Vagina (tissue), 2 donors: ENCODE measurements at regions not wholly inside any gene's neighbourhood (a gene's known extent, or its start where the extent isn't known, plus 50 kb on each side); places are given as distances from the start of the nearest gene placed in this dataset.
"Not testable (repeated sequence)": the region's sequence is repeated elsewhere in the genome, so short reads cannot be mapped to it uniquely, and the experiment has no call there.

Experiments used
- DNase-seq, 2 donors: peaks; one replicate each; pipeline ENCODE4 v3.0.0-alpha.2; 2017; ENCODE audit errors: extremely low spot score in 2 of 2
- H3K27ac ChIP-seq: fragments of 200-600 bp; sonication (generic); one replicate; pipeline ENCODE4 v1.5.1; 2019
- H3K27me3 ChIP-seq: fragments of 200-600 bp; sonication (generic); one replicate; pipeline ENCODE4 v1.5.1; 2019
- H3K36me3 ChIP-seq, 2 donors: fragments of 200-600 bp; sonication (generic); one replicate each; pipeline ENCODE4 v1.5.1; 2017 to 2019
- H3K4me1 ChIP-seq: fragments of 200-600 bp; sonication (generic); one replicate; pipeline ENCODE4 v1.5.1; 2019
- H3K4me3 ChIP-seq, 2 donors: fragments of 200-600 bp; sonication (generic); 1 replicate in 1 of 2; 2 replicates in 1 of 2; pipeline ENCODE4 v1.5.1; 2016 to 2019
- H3K9me3 ChIP-seq: fragments of 200-600 bp; sonication (generic); one replicate; pipeline ENCODE4 v1.5.1; 2019
- CTCF ChIP-seq, 3 experiments: fragments of 450-650 bp in 2 of 3; fragments of 200-600 bp in 1 of 3; sonication (generic) in 1 of 3; IDR thresholded peaks; one replicate each; pipeline ENCODE4 v1.5.1; 2017 to 2019; ENCODE audit warnings: antibody characterized with exemption in 3 of 3, mild to moderate bottlenecking in 2 of 3, moderate library complexity in 2 of 3
- POLR2A ChIP-seq, 2 donors: fragments of 450-650 bp; IDR thresholded peaks; one replicate each; pipeline ENCODE4 v1.6.1; 2017; ENCODE audit warnings: antibody characterized with exemption in 2 of 2, mild to moderate bottlenecking in 2 of 2, moderate library complexity in 2 of 2
- POLR2AphosphoS5 ChIP-seq, 2 donors: sonication (generic); formaldehyde crosslinking; IDR thresholded peaks; one replicate each; pipeline ENCODE4 v1.9.0; 2017; ENCODE audit warnings: antibody characterized with exemption in 2 of 2, mild to moderate bottlenecking in 2 of 2, low read depth in 1 of 2; ENCODE audit not compliant: insufficient read depth in 1 of 2
- intact Hi-C: fragments of 100-400 bp; cut with DNase I; formaldehyde crosslinking; loops from one replicate; pipeline ENCODE4 v1.15.1; 2023

DNA sequence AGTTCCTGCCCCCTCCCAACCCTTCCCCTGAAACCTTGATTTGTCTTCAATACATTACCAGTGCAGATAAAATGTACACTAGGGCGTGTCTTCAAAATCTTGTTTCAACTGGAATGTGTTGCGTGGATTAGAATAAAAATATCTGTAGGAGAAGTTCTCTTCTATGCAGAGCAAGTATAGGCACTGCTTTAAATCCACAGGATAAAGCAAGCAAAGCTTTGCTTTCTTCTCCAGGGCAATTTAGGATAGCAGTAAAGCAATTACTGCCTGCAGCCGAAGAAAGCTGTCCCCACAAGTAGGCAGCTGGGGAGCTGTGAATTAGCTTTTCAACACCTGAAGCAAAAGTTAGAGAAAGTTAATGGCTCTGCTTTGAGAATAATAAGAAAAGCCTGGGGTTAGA lies 329.7 kb upstream of the KCNMB2 start:
- Histone ChIP-seq H3K36me3 (no peaks in the 10 kb centered on the region), H3K4me3 (no peak overlapping the region), H3K9me3 (no peaks in the 10 kb centered on the region), H3K4me1 (no peaks in the 10 kb centered on the region), H3K27ac (no peak overlapping the region), H3K27me3 (no peaks in the 10 kb centered on the region)
- no peak for DNase-seq
- intact Hi-C loops: no loop called here
- TF ChIP-seq CTCF (IDR thresholded peaks at IDR 0.05): no peak
- TF ChIP-seq POLR2AphosphoS5 (IDR thresholded peaks at IDR 0.05; ENCODE audit: insufficient read depth in 1 of 2, low read depth in 1 of 2): no peak
- no peak for TF ChIP-seq POLR2A (IDR thresholded peaks at IDR 0.05)

GRCh38 chr3:178207161-178207560 lies 329.1 kb upstream of the KCNMB2 start:
- DNase-seq, H3K4me3 ChIP-seq, intact Hi-C loops, H3K27me3 ChIP-seq, H3K36me3 ChIP-seq, H3K27ac ChIP-seq, H3K9me3 ChIP-seq, H3K4me1 ChIP-seq: not testable (repeated sequence)

DNA sequence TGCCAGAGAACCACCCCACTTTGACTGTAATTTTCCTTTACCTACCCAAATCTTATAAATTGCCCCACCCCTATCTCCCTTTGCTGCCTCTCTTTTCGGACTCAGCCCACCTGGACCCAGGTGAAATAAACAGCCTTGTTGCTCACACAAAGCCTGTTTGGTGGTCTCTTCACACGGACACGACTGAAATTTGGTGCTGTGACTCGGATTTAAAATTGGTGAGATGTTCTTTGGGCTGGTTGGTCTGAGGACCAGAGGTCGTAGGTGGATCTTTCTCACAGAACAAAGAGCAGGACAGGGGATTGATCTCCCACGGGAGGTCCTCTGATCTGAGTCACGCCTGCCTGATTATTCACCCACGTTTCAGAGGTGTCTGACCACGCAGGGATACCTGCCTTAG lies 328.6 kb upstream of the KCNMB2 start:
- DNase-seq, H3K27ac ChIP-seq, H3K9me3 ChIP-seq, H3K4me1 ChIP-seq, H3K27me3 ChIP-seq, intact Hi-C loops, H3K4me3 ChIP-seq, H3K36me3 ChIP-seq: not testable (repeated sequence)

GRCh38 chr3:178209116-178209515 lies 327.1 kb upstream of the KCNMB2 start:
- H3K36me3 ChIP-seq, H3K27me3 ChIP-seq, intact Hi-C loops, H3K4me3 ChIP-seq, H3K4me1 ChIP-seq, DNase-seq, H3K9me3 ChIP-seq, H3K27ac ChIP-seq: not testable (repeated sequence)

- H3K36me3 ChIP-seq, intact Hi-C loops, H3K4me1 ChIP-seq, H3K27ac ChIP-seq, H3K4me3 ChIP-seq, H3K27me3 ChIP-seq, DNase-seq, H3K9me3 ChIP-seq: not testable (repeated sequence)
Observed at GRCh38 chr3:178209618-178210017, 326.6 kb upstream of the KCNMB2 start.

DNA sequence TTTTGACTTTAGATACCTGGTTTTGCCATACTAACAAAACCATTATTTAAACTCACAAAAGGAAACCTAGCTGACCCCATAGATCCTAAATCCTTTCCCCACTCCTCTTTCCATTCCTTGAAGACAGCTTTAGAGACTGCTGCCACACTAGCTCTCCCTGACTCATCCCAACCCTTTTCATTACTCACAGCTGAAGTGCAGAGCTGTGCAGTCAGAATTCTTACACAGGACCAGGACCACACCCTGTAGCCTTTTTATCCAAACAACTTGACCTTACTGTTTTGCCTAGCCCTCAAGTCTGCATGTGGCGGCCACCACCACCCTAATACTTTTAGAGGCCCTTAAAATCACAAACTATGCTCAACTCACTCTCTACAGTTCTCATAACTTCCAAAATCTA lies 325.1 kb upstream of the KCNMB2 start:
- H3K4me1 ChIP-seq, H3K27me3 ChIP-seq, H3K27ac ChIP-seq, H3K9me3 ChIP-seq, intact Hi-C loops, H3K36me3 ChIP-seq, DNase-seq, H3K4me3 ChIP-seq: not testable (repeated sequence)

DNA sequence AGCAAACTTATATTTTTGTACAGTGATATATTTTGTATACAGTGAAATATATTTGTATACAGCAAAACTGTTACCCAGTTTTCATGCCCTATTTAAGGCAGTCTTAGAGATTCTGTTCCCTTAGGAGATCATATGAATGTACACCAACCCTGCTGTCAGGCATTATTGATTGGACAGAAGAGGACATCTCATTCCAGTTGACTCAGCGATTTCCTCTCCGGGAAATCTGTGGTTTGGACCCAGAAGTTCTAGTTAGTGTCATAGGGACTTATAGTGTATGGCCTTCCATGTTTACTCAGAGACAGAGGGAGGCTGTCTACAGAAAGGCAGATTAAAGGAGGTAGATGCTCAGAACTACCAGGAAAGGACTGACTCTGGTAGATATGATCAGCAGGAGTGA lies 318.8 kb upstream of the KCNMB2 start:
- intact Hi-C loops: no loop called here
- Histone ChIP-seq H3K4me3 (no peak overlapping the region), H3K4me1 (no peaks in the 10 kb centered on the region), H3K27ac (no peak overlapping the region), H3K36me3 (no peaks in the 10 kb centered on the region), H3K9me3 (no peaks in the 10 kb centered on the region), H3K27me3 (no peaks in the 10 kb centered on the region)
- DNase-seq: no peak
- TF ChIP-seq POLR2AphosphoS5 (IDR thresholded peaks at IDR 0.05; ENCODE audit: insufficient read depth in 1 of 2, low read depth in 1 of 2) (no peak), CTCF (IDR thresholded peaks at IDR 0.05) (no peak), POLR2A (IDR thresholded peaks at IDR 0.05) (no peak)

- DNase-seq: no peak
- Histone ChIP-seq H3K27me3 (no peaks in the 10 kb centered on the region), H3K4me1 (no peaks in the 10 kb centered on the region), H3K9me3 (no peaks in the 10 kb centered on the region), H3K27ac (no peak overlapping the region), H3K4me3 (no peak overlapping the region), H3K36me3 (no peaks in the 10 kb centered on the region)
- TF ChIP-seq POLR2AphosphoS5 (IDR thresholded peaks at IDR 0.05; ENCODE audit: insufficient read depth in 1 of 2, low read depth in 1 of 2) (no peak), POLR2A (IDR thresholded peaks at IDR 0.05) (no peak), CTCF (IDR thresholded peaks at IDR 0.05) (no peak)
- intact Hi-C loops: no loop called here
Observed at GRCh38 chr3:178218231-178218630, 318.0 kb upstream of the KCNMB2 start.

- H3K9me3 ChIP-seq, intact Hi-C loops, H3K4me3 ChIP-seq, H3K27ac ChIP-seq, DNase-seq, H3K4me1 ChIP-seq, H3K36me3 ChIP-seq, H3K27me3 ChIP-seq: not testable (repeated sequence)
Observed at GRCh38 chr3:178219661-178220060, 316.6 kb upstream of the KCNMB2 start.
